PC-9 (cell line): ENCODE measurements at regions not wholly inside any gene's neighbourhood (a gene's known extent, or its start where the extent isn't known, plus 50 kb on each side); places are given as distances from the start of the nearest gene placed in this dataset.

Experiments
- BruUV-seq: library from RNA; stranded (reverse); fragments of 400-500 nt; replicated peaks from 2 replicates; lab custom pipeline; 2021; lab: Mats Ljungman, UMichigan
- CTCF ChIA-PET: fragments of 300-600 bp; sonication (Branson Sonifier 250); formaldehyde crosslinking; loops from one replicate; lab custom pipeline; 2022; ENCODE audit warnings: antibody characterized with exemption; lab: Charles Lee
- POLR2A ChIA-PET: fragments of 300-600 bp; sonication (Branson Sonifier 250); formaldehyde crosslinking; loops from one replicate; lab custom pipeline; 2022; ENCODE audit warnings: antibody characterized with exemption; ENCODE audit not compliant: unreplicated experiment; lab: Charles Lee
- DNase-seq, 2 experiments: peaks; one replicate each; pipeline versions ENCODE4 v3.0.0 to v3.0.0-alpha.2; 2015 to 2022; ENCODE audit warnings: mixed read lengths in 1 of 2
- H2AFZ ChIP-seq: fragments of 200-600 bp; sonication (generic); 2 replicates; pipeline ENCODE4 v1.8.1; 2017; ENCODE audit warnings: antibody characterized with exemption
- H3F3A ChIP-seq: fragments of 200-600 bp; sonication (generic); 2 replicates; pipeline ENCODE4 v1.8.1; 2017; ENCODE audit warnings: antibody characterized with exemption, mild to moderate bottlenecking, low read depth; ENCODE audit not compliant: insufficient read depth
- H3K27ac ChIP-seq: fragments of 200-600 bp; sonication (generic); 2 replicates; pipeline ENCODE4 v1.6.1; 2016; ENCODE audit warnings: mixed run types
- H3K27me3 ChIP-seq: fragments of 200-600 bp; sonication (generic); 2 replicates; pipeline ENCODE4 v1.6.1; 2016; ENCODE audit warnings: low read depth, mixed run types; ENCODE audit not compliant: insufficient read depth
- H3K36me3 ChIP-seq: fragments of 200-600 bp; sonication (generic); 2 replicates; pipeline ENCODE4 v1.6.1; 2016; ENCODE audit warnings: low read depth, mixed run types
- H3K4me1 ChIP-seq: fragments of 200-600 bp; sonication (generic); replicated peaks from 2 replicates; pipeline ENCODE4 v1.6.1; 2016; ENCODE audit warnings: mixed run types; ENCODE audit not compliant: insufficient read depth
- H3K4me2 ChIP-seq: fragments of 200-600 bp; sonication (generic); 2 replicates; pipeline ENCODE4 v1.6.1; 2017; ENCODE audit warnings: mixed run types
- H3K4me3 ChIP-seq: fragments of 200-600 bp; sonication (generic); 2 replicates; pipeline ENCODE4 v1.6.1; 2016; ENCODE audit warnings: mixed run types
- H3K79me2 ChIP-seq: fragments of 200-600 bp; sonication (generic); 2 replicates; pipeline ENCODE4 v1.6.1; 2017; ENCODE audit warnings: low read depth, mixed run types
- H3K9me2 ChIP-seq: fragments of 200-600 bp; sonication (generic); 2 replicates; pipeline ENCODE4 v1.8.1; 2017; ENCODE audit warnings: mild to moderate bottlenecking; ENCODE audit not compliant: insufficient read depth
- H3K9me3 ChIP-seq: fragments of 200-600 bp; sonication (generic); 2 replicates; pipeline ENCODE4 v1.8.1; 2016; ENCODE audit warnings: low read depth; ENCODE audit not compliant: insufficient read depth
- H4K20me1 ChIP-seq: fragments of 200-600 bp; sonication (generic); 2 replicates; pipeline ENCODE4 v1.8.1; 2017; ENCODE audit not compliant: insufficient read depth
- EZH2 ChIP-seq: fragments of 200-600 bp; sonication (generic); IDR thresholded peaks from 2 replicates; pipeline ENCODE4 v1.8.0; 2017; ENCODE audit warnings: antibody characterized with exemption, low read depth
- intact Hi-C: fragments of 100-400 bp; cut with micrococcal nuclease; formaldehyde crosslinking; loops from one replicate; pipeline ENCODE4 v1.10.0; 2022; ENCODE audit not compliant: unreplicated experiment
- TF ChIP-seq, protein P1 (sequence below): fragments of 200-600 bp; sonication (generic); conservative IDR thresholded peaks from 2 replicates; pipeline ENCODE4 v1.6.1; 2017; ENCODE audit warnings: mixed run types, antibody characterized with exemption, mild to moderate bottlenecking, moderate library complexity

GRCh38 chr10:94217411-94217810, 145.3 kb downstream of the NOC3L start:
- ChIA-PET POLR2A (no interaction called here), CTCF (no interaction called here)
- H3K9me2 ChIP-seq = no peaks in the 10 kb centered on the region
- H3K9me3 ChIP-seq = no peaks in the 10 kb centered on the region
- no peaks in the 10 kb centered on the region for H4K20me1 ChIP-seq
- no peaks in the 10 kb centered on the region for H3K27me3 ChIP-seq
- no peak overlapping the region for H3K4me3 ChIP-seq
- no TSS peak for BruUV-seq
- H3K4me1 ChIP-seq = peaks cover 14% of the 10 kb centered on the region
- no peak overlapping the region for H3K4me2 ChIP-seq
- no peaks in the 10 kb centered on the region for H3K36me3 ChIP-seq
- DNase-seq = no peak
- intact Hi-C loops = no loop called here
- peaks cover 4% of the 10 kb centered on the region; the same call in 1 of the 2 replicates for H3F3A ChIP-seq
- H3K79me2 ChIP-seq = no peaks in the 10 kb centered on the region
- no peak for TF ChIP-seq EZH2
- TF ChIP-seq, protein P1, sequence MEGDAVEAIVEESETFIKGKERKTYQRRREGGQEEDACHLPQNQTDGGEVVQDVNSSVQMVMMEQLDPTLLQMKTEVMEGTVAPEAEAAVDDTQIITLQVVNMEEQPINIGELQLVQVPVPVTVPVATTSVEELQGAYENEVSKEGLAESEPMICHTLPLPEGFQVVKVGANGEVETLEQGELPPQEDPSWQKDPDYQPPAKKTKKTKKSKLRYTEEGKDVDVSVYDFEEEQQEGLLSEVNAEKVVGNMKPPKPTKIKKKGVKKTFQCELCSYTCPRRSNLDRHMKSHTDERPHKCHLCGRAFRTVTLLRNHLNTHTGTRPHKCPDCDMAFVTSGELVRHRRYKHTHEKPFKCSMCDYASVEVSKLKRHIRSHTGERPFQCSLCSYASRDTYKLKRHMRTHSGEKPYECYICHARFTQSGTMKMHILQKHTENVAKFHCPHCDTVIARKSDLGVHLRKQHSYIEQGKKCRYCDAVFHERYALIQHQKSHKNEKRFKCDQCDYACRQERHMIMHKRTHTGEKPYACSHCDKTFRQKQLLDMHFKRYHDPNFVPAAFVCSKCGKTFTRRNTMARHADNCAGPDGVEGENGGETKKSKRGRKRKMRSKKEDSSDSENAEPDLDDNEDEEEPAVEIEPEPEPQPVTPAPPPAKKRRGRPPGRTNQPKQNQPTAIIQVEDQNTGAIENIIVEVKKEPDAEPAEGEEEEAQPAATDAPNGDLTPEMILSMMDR = no peak
- H3K27ac ChIP-seq = no peak overlapping the region
- H2AFZ ChIP-seq = no peak overlapping the region

DNA sequence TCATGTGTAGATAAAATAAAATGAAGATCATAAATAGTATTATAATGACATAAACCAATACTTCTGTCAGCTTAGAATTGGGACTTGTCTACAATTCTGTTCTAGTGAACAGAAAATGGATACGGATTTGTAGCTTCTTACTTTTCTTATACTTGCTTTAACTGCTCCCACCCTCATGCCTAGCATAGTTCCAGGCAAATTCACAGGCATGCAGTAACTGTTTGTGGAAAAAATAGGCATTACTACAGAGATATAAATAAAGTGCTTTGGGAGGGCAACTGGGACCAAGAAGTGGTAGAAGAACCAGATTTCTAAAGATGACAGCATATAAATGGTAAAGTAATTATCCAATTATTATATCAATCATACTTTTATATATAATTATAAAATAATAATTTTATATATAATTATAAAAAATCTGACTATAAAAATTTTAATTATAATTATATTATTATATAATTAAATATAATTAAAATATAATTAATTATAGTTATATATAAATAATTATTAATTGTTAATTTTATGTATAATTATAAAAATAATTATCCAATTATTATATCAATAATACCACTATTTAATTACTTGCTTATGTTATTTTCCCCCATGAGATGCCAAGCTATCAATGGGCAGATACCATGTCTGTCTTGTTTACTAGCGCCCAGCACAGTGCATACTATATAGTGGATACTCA, 144.1 kb downstream of the NOC3L start:
- H3K9me3 ChIP-seq = no peaks in the 10 kb centered on the region
- H3K27ac ChIP-seq = no peak overlapping the region
- intact Hi-C loops = no loop called here
- no peak overlapping the region for H3K4me3 ChIP-seq
- no peaks in the 10 kb centered on the region for H4K20me1 ChIP-seq
- DNase-seq = no peak
- no TSS peak for BruUV-seq
- H3K9me2 ChIP-seq = no peaks in the 10 kb centered on the region
- H3K27me3 ChIP-seq = no peaks in the 10 kb centered on the region
- H3F3A ChIP-seq = no peaks in the 10 kb centered on the region
- CTCF ChIA-PET = no interaction called here
- POLR2A ChIA-PET = interaction anchor here (0.6 kb wide), 1 partner anchor 278 kb away, joined by 3 read pairs; no protein-coding TSS in a partner anchor
- peaks cover 1% of the 10 kb centered on the region; the same call in 1 of the 2 replicates for H3K4me1 ChIP-seq
- no peak overlapping the region for H3K4me2 ChIP-seq
- H3K36me3 ChIP-seq = no peaks in the 10 kb centered on the region
- no peak overlapping the region for H2AFZ ChIP-seq
- TF ChIP-seq EZH2 = no peak
- TF ChIP-seq, protein P1 = no peak
- no peaks in the 10 kb centered on the region for H3K79me2 ChIP-seq

DNA sequence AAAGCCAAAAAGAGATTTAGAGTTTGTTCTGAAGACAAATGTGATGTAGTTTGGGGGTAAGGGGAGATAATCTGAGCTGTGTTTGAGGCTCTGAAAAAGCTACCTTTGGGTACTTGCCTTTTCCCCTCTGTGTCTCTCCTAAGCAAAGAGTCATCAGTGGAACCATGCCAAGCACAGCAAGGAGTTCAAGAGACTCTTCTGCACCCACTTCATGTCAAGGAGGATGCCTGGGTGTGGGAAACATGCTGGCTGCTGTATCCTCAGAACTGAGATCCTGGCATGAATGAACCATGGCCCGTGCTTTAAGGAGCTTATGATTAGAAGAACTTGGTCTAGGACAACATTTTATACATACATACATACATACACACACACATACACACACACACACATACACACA, 142.9 kb downstream of the NOC3L start:
- H4K20me1 ChIP-seq = no peaks in the 10 kb centered on the region
- ChIA-PET CTCF (no interaction called here), POLR2A (no interaction called here)
- H3K27ac ChIP-seq = no peak overlapping the region
- TF ChIP-seq, protein P1 = no peak
- TF ChIP-seq EZH2 = no peak
- no peak for DNase-seq
- no peaks in the 10 kb centered on the region for H3K4me1 ChIP-seq
- no peaks in the 10 kb centered on the region for H3K9me2 ChIP-seq
- H3K79me2 ChIP-seq = no peaks in the 10 kb centered on the region
- H3K4me3 ChIP-seq = no peak overlapping the region
- H2AFZ ChIP-seq = no peak overlapping the region
- intact Hi-C loops = no loop called here
- no TSS peak for BruUV-seq
- H3K36me3 ChIP-seq = no peaks in the 10 kb centered on the region
- no peaks in the 10 kb centered on the region for H3K9me3 ChIP-seq
- H3K4me2 ChIP-seq = no peak overlapping the region
- no peaks in the 10 kb centered on the region for H3F3A ChIP-seq
- H3K27me3 ChIP-seq = no peaks in the 10 kb centered on the region
